D721Med (cell line): ENCODE measurements at regions not wholly inside any gene's neighbourhood (a gene's known extent, or its start where the extent isn't known, plus 50 kb on each side); places are given as distances from the start of the nearest gene placed in this dataset.

Source experiments
- DNase-seq: peaks from one replicate; pipeline ENCODE4 v3.0.0; 2011; ENCODE audit warnings: low spot score; ENCODE audit not compliant: insufficient read length
- FAIRE-seq: peaks from 2 replicates; lab custom pipeline; 2011; peaks lifted over from hg19 to GRCh38; lab: Jason Lieb, UNC
- CTCF ChIP-seq: IDR thresholded peaks from 2 replicates; pipeline ENCODE4 v1.5.1; 2012; ENCODE audit warnings: mild to moderate bottlenecking, control low read depth; ENCODE audit not compliant: insufficient read depth; ENCODE audit errors: missing control alignments

- FAIRE-seq (no peak), DNase-seq (no peak)
- TF ChIP-seq CTCF, result no peak
Observed at GRCh38 chr7:42315631-42316030, 78.6 kb upstream of the GLI3 start.

- TF ChIP-seq CTCF, result no peak
- DNase-seq (no peak), FAIRE-seq (no peak)
Observed at GRCh38 chr7:42315103-42315502, 78.1 kb upstream of the GLI3 start.

- TF ChIP-seq CTCF, result no peak
- no peak for FAIRE-seq
- no peak for DNase-seq
Observed at GRCh38 chr7:42314696-42315095, 77.7 kb upstream of the GLI3 start.

GRCh38 chr7:42311195-42311594 lies 74.2 kb upstream of the GLI3 start:
- no peak for TF ChIP-seq CTCF
- no peak for DNase-seq
- no peak for FAIRE-seq

GRCh38 chr7:42292991-42293521 lies 56.0 kb upstream of the GLI3 start:
- FAIRE-seq (no peak), DNase-seq (no peak)
- TF ChIP-seq CTCF, result no peak

GRCh38 chr7:42289473-42289872 lies 52.5 kb upstream of the GLI3 start:
- DNase-seq (no peak), FAIRE-seq (no peak)
- no peak for TF ChIP-seq CTCF
